VCaP (cell line): ENCODE measurements at regions not wholly inside any gene's neighbourhood (a gene's known extent, or its start where the extent isn't known, plus 50 kb on each side); places are given as distances from the start of the nearest gene placed in this dataset.

ENCODE experiments used
- H3K27ac ChIP-seq: fragments of 450-650 bp; 2 replicates; pipeline ENCODE4 v1.5.1; 2017
- TF ChIP-seq, protein P1 (sequence below): fragments of 450-650 bp; conservative IDR thresholded peaks from 2 replicates; pipeline ENCODE4 v1.5.1; 2017; ENCODE audit warnings: mild to moderate bottlenecking, moderate library complexity

DNA sequence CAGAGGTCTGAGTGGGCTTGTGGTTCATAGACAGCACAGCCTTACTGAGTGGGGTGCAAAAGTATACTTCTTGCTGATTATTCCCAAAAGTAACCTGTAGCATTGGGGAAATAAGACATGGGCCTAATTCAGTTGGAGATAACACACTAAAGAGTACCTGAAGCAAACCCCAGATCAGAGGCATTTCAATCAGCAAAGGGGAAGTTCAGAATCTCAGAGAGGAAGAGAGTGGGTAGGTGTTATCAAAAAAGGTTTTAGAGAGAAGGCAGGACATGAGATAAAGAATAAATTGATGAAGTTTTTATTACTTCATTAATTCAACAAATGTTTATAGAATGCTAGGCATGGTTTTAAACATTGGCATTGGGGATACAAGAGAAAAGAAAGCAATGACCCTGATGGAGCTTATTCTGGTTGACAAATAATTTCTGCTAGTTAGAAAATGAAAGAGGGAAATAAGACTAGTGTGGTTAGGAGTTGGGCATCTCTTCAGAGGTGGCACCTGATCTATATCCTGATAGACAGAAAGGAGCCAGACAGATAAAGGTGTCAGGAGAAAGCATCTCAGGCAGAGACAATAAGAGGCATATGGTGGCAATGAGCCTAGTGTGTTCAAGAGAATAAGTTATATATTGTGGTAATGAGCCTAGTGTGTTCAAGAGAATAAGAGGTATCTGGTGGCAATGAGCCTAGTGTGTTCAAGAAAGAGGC lies 153.8 kb upstream of the SETBP1 start:
- no peak overlapping the region for H3K27ac ChIP-seq
- TF ChIP-seq, protein P1, sequence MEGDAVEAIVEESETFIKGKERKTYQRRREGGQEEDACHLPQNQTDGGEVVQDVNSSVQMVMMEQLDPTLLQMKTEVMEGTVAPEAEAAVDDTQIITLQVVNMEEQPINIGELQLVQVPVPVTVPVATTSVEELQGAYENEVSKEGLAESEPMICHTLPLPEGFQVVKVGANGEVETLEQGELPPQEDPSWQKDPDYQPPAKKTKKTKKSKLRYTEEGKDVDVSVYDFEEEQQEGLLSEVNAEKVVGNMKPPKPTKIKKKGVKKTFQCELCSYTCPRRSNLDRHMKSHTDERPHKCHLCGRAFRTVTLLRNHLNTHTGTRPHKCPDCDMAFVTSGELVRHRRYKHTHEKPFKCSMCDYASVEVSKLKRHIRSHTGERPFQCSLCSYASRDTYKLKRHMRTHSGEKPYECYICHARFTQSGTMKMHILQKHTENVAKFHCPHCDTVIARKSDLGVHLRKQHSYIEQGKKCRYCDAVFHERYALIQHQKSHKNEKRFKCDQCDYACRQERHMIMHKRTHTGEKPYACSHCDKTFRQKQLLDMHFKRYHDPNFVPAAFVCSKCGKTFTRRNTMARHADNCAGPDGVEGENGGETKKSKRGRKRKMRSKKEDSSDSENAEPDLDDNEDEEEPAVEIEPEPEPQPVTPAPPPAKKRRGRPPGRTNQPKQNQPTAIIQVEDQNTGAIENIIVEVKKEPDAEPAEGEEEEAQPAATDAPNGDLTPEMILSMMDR = no peak

DNA sequence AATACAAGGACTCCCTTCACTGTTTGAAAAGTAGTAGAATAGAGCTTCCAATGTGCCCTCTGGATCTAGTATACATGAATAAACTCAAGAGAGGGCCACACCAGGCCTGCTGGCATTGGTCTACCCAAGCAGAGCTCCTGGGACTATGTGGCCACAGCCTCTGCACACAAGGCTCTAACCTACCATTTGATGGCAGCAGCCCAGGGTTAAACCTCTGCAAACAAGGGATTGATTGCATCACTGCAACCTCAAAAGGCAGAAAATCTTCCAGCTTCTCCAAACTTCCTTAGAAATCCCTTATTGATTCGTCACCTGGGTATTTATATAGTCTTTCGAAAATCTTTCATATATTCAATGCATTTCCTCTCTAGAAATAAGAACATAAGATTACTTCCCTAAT lies 147.6 kb upstream of the SETBP1 start:
- TF ChIP-seq, protein P1 = no peak
- no peak overlapping the region for H3K27ac ChIP-seq

DNA sequence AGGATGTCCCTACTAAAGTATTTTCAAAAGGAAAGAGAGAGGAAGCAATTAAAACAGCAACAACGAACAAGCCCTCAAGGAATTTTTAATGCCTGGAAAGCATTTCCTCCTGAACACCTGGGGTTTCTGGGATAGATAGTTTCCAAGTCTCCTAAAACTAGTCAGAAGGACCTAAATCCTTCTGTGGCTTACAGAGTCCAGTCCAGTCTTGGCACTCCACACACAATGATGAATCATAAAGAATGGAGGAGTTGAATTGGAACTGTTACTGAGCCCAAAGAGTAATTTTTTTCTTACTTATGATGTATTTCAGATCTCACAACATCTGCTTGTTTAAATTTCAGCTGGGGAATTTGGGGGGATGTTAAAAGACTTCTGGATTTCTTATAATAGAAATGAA lies 144.6 kb upstream of the SETBP1 start:
- H3K27ac ChIP-seq = no peak overlapping the region
- TF ChIP-seq, protein P1 = no peak

DNA sequence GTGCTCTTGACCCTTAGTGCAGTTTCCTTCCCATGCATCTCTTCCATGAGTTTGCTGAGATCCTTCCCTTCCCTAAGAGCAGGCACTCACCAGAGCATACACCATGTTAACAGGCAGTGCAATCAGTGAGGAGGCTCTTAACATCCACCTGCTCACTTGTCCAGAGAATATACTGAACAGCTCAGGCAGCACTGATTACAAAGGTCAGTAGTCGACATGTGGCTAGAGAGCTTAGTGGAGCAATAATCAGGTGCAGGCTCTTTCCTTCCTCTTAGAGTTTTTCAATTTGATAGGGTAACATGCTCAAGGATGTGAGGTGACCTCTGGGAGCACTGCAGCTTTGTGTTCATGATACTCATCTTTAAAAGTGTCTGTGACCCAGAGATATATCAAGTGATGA lies 144.1 kb upstream of the SETBP1 start:
- H3K27ac ChIP-seq = no peak overlapping the region
- TF ChIP-seq, protein P1 = no peak

DNA sequence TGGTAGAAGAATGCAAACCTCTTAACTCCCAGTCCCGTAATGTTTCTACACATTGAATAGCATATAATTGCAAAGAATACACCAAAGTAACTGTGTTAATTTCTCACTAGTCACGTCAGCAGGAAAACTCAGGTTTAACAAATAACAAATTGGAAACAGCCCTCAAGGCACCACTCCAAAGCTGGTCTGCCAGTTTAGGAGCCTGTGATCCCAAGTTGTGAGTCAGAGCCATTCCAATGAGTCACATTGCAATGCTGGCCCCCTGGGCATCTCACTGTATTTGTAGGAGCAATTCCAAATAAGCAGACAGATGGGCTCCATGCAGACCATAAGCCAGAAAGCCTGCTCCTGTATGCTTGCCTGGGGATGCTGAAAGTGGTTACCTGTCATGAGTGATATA lies 143.2 kb upstream of the SETBP1 start:
- no peak overlapping the region for H3K27ac ChIP-seq
- TF ChIP-seq, protein P1 = no peak

DNA sequence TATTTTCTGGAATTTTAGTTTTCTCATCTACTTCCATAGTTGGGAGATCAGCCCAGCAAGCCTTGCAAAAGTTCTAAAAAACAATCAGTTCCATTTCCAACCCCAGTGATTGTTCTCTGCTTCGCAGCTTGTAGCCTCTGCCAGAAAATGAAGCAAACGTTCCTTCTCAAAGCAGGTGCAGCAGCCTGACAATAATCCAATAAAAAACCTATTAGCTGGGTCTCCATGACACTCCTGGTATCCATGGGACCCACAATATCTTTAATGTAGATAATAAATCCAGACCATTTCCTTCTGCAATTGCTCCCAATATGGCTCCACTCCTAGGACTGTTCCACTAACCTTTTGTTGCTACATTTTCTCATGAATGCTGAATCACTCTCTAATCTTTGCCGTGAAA lies 140.8 kb upstream of the SETBP1 start:
- TF ChIP-seq, protein P1 = no peak
- H3K27ac ChIP-seq = peak overlapping the region; percentile 86

DNA sequence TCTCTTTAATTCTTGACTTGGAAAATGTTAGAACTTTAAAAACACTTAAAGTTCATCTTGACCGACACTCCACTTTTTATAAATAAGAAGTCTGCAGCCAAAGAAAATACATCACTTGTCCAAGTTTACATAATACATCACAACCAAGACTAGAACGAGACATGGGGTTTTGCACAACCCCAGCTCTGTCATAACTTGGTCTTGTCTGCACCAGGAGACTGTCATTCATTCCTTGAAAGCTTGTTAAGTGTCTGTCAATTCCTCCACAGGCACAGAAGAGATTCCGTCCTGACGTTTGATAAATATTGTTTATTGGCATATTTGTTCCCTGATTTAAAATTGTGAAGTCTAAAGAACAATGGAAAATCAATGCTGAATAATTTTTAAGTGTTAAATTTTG lies 139.5 kb upstream of the SETBP1 start:
- peak overlapping the region; percentile 86 for H3K27ac ChIP-seq
- TF ChIP-seq, protein P1 = no peak
